DOHH2 (cell line): ENCODE measurements at regions not wholly inside any gene's neighbourhood (a gene's known extent, or its start where the extent isn't known, plus 50 kb on each side); places are given as distances from the start of the nearest gene placed in this dataset.

Experiments used
- H3F3A ChIP-seq: fragments of 200-600 bp; sonication (generic), shearing (Covaris generic); 2 replicates; pipeline ENCODE4 v1.6.0; 2016; ENCODE audit warnings: antibody characterized with exemption, mild to moderate bottlenecking; ENCODE audit not compliant: control insufficient read depth, insufficient read depth
- H3K27ac ChIP-seq: fragments of 200-600 bp; sonication (generic); 2 replicates; pipeline ENCODE4 v1.5.1; 2014; ENCODE audit warnings: low read depth, mild to moderate bottlenecking, low read length, moderate library complexity
- H3K27me3 ChIP-seq: fragments of 200-600 bp; sonication (generic); 2 replicates; pipeline ENCODE4 v1.6.1; 2014; ENCODE audit warnings: mild to moderate bottlenecking, low read length, mixed read lengths; ENCODE audit not compliant: control insufficient read depth
- H3K36me3 ChIP-seq: fragments of 200-600 bp; sonication (generic); 2 replicates; pipeline ENCODE4 v1.6.1; 2014; ENCODE audit warnings: mild to moderate bottlenecking, low read length, moderate library complexity, mixed read lengths; ENCODE audit not compliant: control insufficient read depth
- H3K4me1 ChIP-seq: fragments of 200-600 bp; sonication (generic); 2 replicates; pipeline ENCODE4 v1.6.1; 2014; ENCODE audit warnings: mild to moderate bottlenecking, low read length, mixed read lengths; ENCODE audit not compliant: control insufficient read depth
- H3K4me2 ChIP-seq: fragments of 200-600 bp; sonication (generic); 2 replicates; pipeline ENCODE4 v1.6.0; 2014; ENCODE audit warnings: mild to moderate bottlenecking, low read length, moderate library complexity
- H3K4me3 ChIP-seq: fragments of 200-600 bp; sonication (generic); 2 replicates; pipeline ENCODE4 v1.5.1; 2014; ENCODE audit warnings: mild to moderate bottlenecking, low read length, mixed read lengths
- H3K79me2 ChIP-seq: fragments of 200-600 bp; sonication (generic); 2 replicates; pipeline ENCODE4 v1.6.1; 2014; ENCODE audit warnings: mild to moderate bottlenecking, low read length, mixed read lengths; ENCODE audit not compliant: control insufficient read depth
- H3K9me2 ChIP-seq: fragments of 200-600 bp; sonication (generic); replicated peaks from 2 replicates; pipeline ENCODE4 v1.6.1; 2014; ENCODE audit warnings: mild to moderate bottlenecking, low read length, mixed read lengths; ENCODE audit not compliant: control insufficient read depth
- H3K9me3 ChIP-seq: fragments of 200-600 bp; sonication (generic); 2 replicates; pipeline ENCODE4 v1.6.1; 2014; ENCODE audit warnings: antibody characterized with exemption, low read length, mixed read lengths; ENCODE audit not compliant: control insufficient read depth, insufficient read depth
- H4K20me1 ChIP-seq: fragments of 200-600 bp; sonication (generic); 2 replicates; pipeline ENCODE4 v1.6.0; 2014; ENCODE audit warnings: low read depth, mild to moderate bottlenecking, antibody characterized with exemption, low read length, moderate library complexity; ENCODE audit not compliant: control insufficient read depth, insufficient read depth
- EZH2phosphoT487 ChIP-seq: fragments of 200-600 bp; sonication (generic); IDR thresholded peaks from 2 replicates; pipeline ENCODE4 v1.6.1; 2017; ENCODE audit warnings: borderline replicate concordance, mild to moderate bottlenecking, antibody characterized with exemption, low read length, moderate library complexity, mixed read lengths
- TF ChIP-seq, protein P1 (sequence below): fragments of 200-600 bp; sonication (generic); IDR thresholded peaks from one replicate; pipeline ENCODE4 v1.5.1; 2014; ENCODE audit warnings: antibody characterized with exemption, mild to moderate bottlenecking, low read depth, low read length; ENCODE audit not compliant: poor library complexity, severe bottlenecking

GRCh38 chr9:2496169-2496568 is 125.4 kb upstream of the VLDLR start:
- TF ChIP-seq EZH2phosphoT487, result no peak
- TF ChIP-seq, protein P1, sequence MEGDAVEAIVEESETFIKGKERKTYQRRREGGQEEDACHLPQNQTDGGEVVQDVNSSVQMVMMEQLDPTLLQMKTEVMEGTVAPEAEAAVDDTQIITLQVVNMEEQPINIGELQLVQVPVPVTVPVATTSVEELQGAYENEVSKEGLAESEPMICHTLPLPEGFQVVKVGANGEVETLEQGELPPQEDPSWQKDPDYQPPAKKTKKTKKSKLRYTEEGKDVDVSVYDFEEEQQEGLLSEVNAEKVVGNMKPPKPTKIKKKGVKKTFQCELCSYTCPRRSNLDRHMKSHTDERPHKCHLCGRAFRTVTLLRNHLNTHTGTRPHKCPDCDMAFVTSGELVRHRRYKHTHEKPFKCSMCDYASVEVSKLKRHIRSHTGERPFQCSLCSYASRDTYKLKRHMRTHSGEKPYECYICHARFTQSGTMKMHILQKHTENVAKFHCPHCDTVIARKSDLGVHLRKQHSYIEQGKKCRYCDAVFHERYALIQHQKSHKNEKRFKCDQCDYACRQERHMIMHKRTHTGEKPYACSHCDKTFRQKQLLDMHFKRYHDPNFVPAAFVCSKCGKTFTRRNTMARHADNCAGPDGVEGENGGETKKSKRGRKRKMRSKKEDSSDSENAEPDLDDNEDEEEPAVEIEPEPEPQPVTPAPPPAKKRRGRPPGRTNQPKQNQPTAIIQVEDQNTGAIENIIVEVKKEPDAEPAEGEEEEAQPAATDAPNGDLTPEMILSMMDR, result no peak
- H3K9me3 ChIP-seq, result no peaks in the 10 kb centered on the region
- no peaks in the 10 kb centered on the region for H3K36me3 ChIP-seq
- no peak overlapping the region for H3K4me2 ChIP-seq
- no peaks in the 10 kb centered on the region for H3K9me2 ChIP-seq
- peaks cover 11% of the 10 kb centered on the region for H3F3A ChIP-seq
- H3K4me1 ChIP-seq, result peaks cover 46% of the 10 kb centered on the region
- H3K27ac ChIP-seq, result no peak overlapping the region
- H3K79me2 ChIP-seq, result no peaks in the 10 kb centered on the region
- no peak overlapping the region for H3K4me3 ChIP-seq
- H3K27me3 ChIP-seq, result no peaks in the 10 kb centered on the region
- H4K20me1 ChIP-seq, result no peaks in the 10 kb centered on the region

DNA sequence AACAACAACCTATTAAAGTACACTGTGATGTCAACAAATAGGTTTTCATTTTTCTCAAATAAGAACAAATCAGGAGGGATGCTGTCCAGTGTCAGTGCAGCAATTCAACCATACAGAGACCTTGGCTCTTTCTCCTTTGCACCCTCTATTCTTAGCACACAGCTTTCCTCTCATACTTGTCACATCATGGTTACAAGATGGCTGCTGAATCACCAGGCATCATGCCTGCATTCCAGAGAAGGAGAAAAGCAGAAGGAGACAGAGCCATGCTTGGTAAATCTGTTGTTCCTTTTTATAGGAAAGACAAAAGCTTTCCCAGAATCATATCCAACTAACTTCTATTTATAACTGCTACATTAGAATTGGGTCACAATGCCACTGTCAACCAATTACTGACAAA is 124.7 kb upstream of the VLDLR start:
- H3K27me3 ChIP-seq, result no peaks in the 10 kb centered on the region
- no peaks in the 10 kb centered on the region for H3K36me3 ChIP-seq
- H4K20me1 ChIP-seq, result no peaks in the 10 kb centered on the region
- H3K27ac ChIP-seq, result no peak overlapping the region
- H3K79me2 ChIP-seq, result no peaks in the 10 kb centered on the region
- peaks cover 38% of the 10 kb centered on the region for H3K4me1 ChIP-seq
- no peak overlapping the region for H3K4me2 ChIP-seq
- H3K9me3 ChIP-seq, result no peaks in the 10 kb centered on the region
- no peak overlapping the region for H3K4me3 ChIP-seq
- TF ChIP-seq, protein P1, result no peak
- no peak for TF ChIP-seq EZH2phosphoT487
- H3F3A ChIP-seq, result peaks cover 11% of the 10 kb centered on the region
- no peaks in the 10 kb centered on the region for H3K9me2 ChIP-seq

- H3K27me3 ChIP-seq, result no peaks in the 10 kb centered on the region
- H3K9me2 ChIP-seq, result no peaks in the 10 kb centered on the region
- H3K4me1 ChIP-seq, result peaks cover 30% of the 10 kb centered on the region
- H4K20me1 ChIP-seq, result no peaks in the 10 kb centered on the region
- no peaks in the 10 kb centered on the region for H3K79me2 ChIP-seq
- peaks cover 7% of the 10 kb centered on the region for H3F3A ChIP-seq
- no peaks in the 10 kb centered on the region for H3K36me3 ChIP-seq
- H3K4me3 ChIP-seq, result no peak overlapping the region
- no peaks in the 10 kb centered on the region for H3K9me3 ChIP-seq
- H3K27ac ChIP-seq, result no peak overlapping the region
- H3K4me2 ChIP-seq, result no peak overlapping the region
- no peak for TF ChIP-seq EZH2phosphoT487
- TF ChIP-seq, protein P1, result no peak
Observed at GRCh38 chr9:2497666-2498400, 123.8 kb upstream of the VLDLR start.
